ENCODE measurements at regions not wholly inside any gene's neighbourhood (a gene's known extent, or its start where the extent isn't known, plus 50 kb on each side); places are given as distances from the start of the nearest gene placed in this dataset.
A peak's percentile ranks its signal among the peaks of the same experiment; 100 is the strongest.

DNA sequence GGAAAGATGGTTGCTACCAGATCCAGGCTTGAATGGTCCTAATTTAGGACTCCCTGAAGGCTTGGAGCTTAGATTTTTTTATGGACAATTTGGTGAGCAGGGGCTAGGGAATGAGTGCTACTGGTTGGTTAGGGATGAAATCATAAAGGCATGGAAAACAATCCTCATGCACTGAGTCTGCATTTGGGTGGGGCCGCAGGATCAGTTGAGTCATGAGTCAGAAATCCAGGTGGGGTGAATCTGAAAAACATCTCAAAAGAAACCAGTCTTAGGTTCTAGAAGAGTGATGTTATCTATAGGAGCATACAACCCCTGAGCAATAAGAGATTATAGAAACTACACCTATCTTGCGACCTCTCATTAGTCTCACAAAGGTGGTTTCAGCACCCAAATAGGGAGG is 300.0 kb downstream of the KIF4B start:
- DNase-seq = no peak
- Histone ChIP-seq H3K36me3 (no peaks in the 10 kb centered on the region), H3K9me3 (peaks cover 0 to 7% (median 0%) of the 10 kb centered on the region in 12 donors), H3K27ac (no peak overlapping the region), H3K27me3 (no peaks in the 10 kb centered on the region), H3K4me1 (no peaks in the 10 kb centered on the region), H3K4me3 (no peak overlapping the region)
- ATAC-seq = no peak
- WGBS, 4 donors = 95 to 98% (median 97%) methylated on average over 2 of the region's 2 CpGs
- TF ChIP-seq, protein P1, sequence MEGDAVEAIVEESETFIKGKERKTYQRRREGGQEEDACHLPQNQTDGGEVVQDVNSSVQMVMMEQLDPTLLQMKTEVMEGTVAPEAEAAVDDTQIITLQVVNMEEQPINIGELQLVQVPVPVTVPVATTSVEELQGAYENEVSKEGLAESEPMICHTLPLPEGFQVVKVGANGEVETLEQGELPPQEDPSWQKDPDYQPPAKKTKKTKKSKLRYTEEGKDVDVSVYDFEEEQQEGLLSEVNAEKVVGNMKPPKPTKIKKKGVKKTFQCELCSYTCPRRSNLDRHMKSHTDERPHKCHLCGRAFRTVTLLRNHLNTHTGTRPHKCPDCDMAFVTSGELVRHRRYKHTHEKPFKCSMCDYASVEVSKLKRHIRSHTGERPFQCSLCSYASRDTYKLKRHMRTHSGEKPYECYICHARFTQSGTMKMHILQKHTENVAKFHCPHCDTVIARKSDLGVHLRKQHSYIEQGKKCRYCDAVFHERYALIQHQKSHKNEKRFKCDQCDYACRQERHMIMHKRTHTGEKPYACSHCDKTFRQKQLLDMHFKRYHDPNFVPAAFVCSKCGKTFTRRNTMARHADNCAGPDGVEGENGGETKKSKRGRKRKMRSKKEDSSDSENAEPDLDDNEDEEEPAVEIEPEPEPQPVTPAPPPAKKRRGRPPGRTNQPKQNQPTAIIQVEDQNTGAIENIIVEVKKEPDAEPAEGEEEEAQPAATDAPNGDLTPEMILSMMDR (IDR thresholded peaks at IDR 0.05) = no peak
- TF ChIP-seq POLR2A (IDR thresholded peaks at IDR 0.05) = no peak
- intact Hi-C loops (cut with DNase I) = no loop called here

DNA sequence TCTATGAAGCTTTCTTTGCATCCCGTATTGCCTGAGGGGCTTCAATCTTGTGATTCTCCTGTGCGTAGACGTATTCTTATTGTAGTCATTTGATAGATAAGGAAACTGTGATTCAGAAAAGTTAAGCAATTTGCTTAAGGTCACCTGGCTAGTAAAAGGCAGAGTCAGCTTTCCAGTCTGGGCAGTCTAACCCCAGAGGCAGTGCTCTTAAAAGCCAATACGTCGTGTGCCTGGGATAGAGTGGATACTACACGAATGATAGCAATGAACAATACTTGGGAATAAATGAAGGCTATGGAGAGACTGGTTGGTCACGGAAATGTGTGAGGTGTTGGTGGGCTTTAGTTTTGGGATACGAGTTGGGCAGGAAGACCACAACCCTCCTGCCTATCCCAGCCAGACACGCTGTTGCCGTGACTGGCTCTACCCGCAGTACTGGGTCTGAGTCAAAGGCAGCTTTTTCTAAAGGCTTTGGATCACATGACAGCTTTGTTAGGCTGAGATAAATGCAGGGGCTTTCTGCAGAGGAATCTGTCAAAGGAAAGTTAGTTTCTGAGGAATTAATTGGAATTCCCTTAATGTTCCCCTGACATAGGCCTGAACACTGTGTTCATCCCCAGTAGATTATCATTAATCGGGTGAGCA is 302.6 kb downstream of the KIF4B start:
- 77 to 84% (median 79%) methylated on average over 12 of the region's 12 CpGs for WGBS, 4 donors
- Histone ChIP-seq H3K9me3 (peaks cover 0 to 9% (median 0%) of the 10 kb centered on the region in 12 donors), H3K4me1 (no peaks in the 10 kb centered on the region), H3K27me3 (no peaks in the 10 kb centered on the region), H3K4me3 (no peak overlapping the region), H3K27ac (no peak overlapping the region), H3K36me3 (no peaks in the 10 kb centered on the region)
- no peak for ATAC-seq
- TF ChIP-seq POLR2A (IDR thresholded peaks at IDR 0.05) = no peak
- TF ChIP-seq, protein P1 (IDR thresholded peaks at IDR 0.05) = no peak
- DNase-seq = no peak
- intact Hi-C loops (cut with DNase I) = no loop called here

- ATAC-seq (peak in 3 of 4 donors; percentile 44 to 60 (median 50)), DNase-seq (peak in 2 of 5 donors; percentile 24 to 32)
- TF ChIP-seq POLR2A (IDR thresholded peaks at IDR 0.05) = no peak
- TF ChIP-seq, protein P1 (IDR thresholded peaks at IDR 0.05) = no peak
- intact Hi-C loops (cut with DNase I) = no loop called here
- Histone ChIP-seq H3K27ac (no peak overlapping the region), H3K9me3 (peaks cover 0 to 6% (median 0%) of the 10 kb centered on the region in 12 donors), H3K4me3 (no peak overlapping the region), H3K36me3 (no peaks in the 10 kb centered on the region), H3K27me3 (no peaks in the 10 kb centered on the region), H3K4me1 (peaks cover 0 to 5% (median 0%) of the 10 kb centered on the region in 12 donors)
- WGBS, 4 donors = 58 to 72% (median 62%) methylated on average over 5 of the region's 5 CpGs
Observed at GRCh38 chr5:155332618-155333017, 319.1 kb downstream of the KIF4B start.

- Histone ChIP-seq H3K27me3 (no peaks in the 10 kb centered on the region), H3K27ac (no peak overlapping the region), H3K4me1 (no peaks in the 10 kb centered on the region), H3K36me3 (no peaks in the 10 kb centered on the region), H3K9me3 (peaks cover 0 to 3% (median 0%) of the 10 kb centered on the region in 12 donors), H3K4me3 (no peak overlapping the region)
- no peak for ATAC-seq
- TF ChIP-seq, protein P1 (IDR thresholded peaks at IDR 0.05) = no peak
- no peak for TF ChIP-seq POLR2A (IDR thresholded peaks at IDR 0.05)
- no peak for DNase-seq
- intact Hi-C loops (cut with DNase I) = no loop called here
- 61 to 74% (median 62%) methylated on average over 2 of the region's 2 CpGs for WGBS, 4 donors
Observed at GRCh38 chr5:155342956-155343355, 329.4 kb downstream of the KIF4B start.
